ENCODE measurements at regions not wholly inside any gene's neighbourhood (a gene's known extent, or its start where the extent isn't known, plus 50 kb on each side); places are given as distances from the start of the nearest gene placed in this dataset.
"Not testable (repeated sequence)": the region's sequence is repeated elsewhere in the genome, so short reads cannot be mapped to it uniquely, and the experiment has no call there.

DNA sequence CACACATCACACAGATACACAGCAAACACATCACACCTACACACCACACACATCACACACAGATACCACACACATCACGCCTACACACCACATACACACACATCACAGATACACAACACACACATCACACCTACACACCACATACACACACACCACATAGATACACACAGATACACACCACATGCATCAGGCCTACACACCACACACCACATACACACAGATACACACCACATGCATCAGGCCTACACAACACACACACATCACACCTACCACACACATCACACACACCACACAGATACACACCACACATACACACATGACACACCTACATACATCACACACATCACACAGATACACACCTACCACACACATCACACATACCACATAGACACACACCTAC lies 158.8 kb downstream of the NDUFA10 start:
- no peak for DNase-seq (ENCODE audit: low read depth in 2 of 2)

DNA sequence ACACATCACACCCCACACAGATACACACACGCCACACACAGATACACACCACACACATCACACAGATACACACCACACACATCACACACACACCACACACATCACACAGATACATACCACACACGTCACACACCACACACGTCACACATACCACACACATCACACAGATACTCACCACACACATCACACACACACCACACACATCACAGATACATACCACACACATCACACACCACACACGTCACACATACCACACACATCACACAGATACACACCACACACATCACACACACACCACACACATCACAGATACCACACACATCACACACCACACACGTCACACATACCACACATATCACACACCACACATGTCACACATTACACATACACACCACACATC lies 159.3 kb downstream of the NDUFA10 start:
- DNase-seq (ENCODE audit: low read depth in 2 of 2), result not testable (repeated sequence)

DNA sequence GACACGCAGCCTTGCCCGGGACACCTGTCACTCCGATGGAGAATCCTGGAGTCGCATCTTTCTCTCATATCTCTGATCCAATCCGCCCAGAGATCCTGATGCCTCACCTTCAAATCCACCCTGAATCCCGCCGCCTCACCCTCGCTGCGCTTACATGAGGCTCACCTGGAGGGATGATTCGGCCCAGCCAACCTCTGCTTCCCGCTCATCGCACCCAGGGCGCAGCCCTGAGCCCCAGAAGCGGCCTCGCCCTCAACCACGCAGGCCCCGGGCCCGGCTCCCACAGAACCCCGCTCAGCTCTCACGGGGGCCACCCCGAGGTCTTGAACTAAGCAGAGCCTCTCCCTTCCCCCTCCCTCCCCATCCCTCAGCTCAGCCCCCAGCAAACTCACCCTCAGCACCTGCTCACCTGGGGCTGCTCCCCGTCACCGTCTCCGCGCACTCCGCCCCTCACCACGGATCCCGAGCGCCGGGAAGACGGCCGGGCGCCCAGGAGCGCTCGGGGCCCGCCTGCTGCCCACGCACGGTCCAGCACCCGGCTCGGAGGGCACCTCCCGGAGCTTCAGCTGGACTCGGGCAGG lies 160.0 kb downstream of the NDUFA10 start:
- DNase-seq (ENCODE audit: low read depth in 2 of 2), result no peak

DNA sequence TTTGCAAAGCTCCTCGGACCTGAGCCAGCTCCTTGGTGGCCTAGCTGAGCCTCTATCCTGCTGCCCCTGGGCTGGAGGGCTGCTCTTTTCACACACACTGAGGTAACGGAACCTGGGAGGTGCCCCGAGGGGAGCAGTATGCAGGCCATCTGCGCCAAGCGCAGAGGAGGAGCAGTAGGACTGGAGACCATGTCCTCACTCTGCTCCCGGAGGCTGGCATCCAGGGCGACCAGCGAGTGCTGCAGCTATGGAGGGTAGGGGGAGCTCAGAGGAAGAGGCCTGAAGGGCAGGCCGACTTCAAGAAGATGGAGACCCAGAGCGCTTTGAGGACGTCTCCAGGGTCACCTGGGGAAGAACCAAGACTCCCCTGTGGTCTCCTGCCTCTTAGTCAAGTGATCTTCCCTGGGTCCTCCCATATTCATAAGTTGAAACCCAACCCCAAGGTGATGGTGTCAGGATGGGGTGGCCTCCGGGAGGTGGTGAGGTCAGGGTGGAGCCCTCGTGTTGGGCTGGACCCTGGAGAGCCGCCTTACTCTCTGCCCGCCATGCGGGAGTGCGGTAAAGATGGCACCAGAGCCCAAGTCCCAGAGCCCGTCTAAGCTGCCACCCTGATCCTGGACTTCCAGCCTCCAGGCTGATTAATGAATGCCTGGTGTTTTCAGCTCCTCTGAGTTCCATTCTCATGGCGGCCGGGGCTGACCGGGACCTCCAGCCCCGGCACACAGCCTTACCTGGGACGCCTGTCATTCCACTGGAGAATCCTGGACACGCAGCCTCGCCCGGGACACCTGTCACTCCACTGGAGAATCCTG lies 160.7 kb downstream of the NDUFA10 start:
- no peak for DNase-seq (ENCODE audit: low read depth in 2 of 2)

DNA sequence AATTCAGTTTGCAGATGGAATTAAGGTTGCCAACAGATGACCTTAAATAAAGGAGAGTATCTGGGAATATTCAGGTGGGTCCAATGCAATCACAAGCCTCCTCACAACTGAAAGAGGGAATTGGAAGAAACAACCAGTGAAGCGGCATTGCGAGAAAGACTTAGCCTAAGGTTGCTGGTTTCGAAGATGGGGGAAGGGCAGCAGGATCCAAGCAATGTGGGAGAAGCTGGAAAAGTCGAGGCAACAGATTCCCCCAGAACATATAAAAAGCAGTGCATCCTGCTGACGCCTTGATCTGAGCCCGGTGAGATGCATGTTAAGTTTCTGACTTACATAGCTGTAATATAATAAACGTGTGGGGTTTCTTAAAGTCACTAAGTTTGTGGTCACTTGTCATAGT lies 162.5 kb downstream of the NDUFA10 start:
- no peak for DNase-seq (ENCODE audit: low read depth in 2 of 2)

DNA sequence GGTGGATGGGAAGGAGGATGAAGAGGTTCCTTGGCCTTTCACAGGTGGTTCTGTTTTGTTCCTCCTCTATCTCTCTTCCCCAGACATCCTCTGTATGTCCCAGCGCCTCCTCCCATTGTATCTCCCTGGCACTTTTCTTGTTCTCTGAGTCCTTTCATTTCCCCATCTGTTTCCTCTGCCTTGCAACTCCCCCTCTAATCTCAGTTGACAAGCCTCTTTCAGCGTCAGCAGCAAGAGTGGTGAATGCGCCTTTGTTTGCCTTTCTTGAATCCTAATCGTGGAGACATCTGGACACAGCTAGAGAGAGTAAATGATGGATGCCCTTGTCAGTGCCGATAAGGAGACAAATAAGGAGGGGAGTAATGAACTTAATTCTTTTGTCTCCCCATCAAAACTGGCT lies 167.0 kb downstream of the NDUFA10 start:
- DNase-seq (ENCODE audit: low read depth in 2 of 2), result peak in 1 of 2 donors; percentile 38

DNA sequence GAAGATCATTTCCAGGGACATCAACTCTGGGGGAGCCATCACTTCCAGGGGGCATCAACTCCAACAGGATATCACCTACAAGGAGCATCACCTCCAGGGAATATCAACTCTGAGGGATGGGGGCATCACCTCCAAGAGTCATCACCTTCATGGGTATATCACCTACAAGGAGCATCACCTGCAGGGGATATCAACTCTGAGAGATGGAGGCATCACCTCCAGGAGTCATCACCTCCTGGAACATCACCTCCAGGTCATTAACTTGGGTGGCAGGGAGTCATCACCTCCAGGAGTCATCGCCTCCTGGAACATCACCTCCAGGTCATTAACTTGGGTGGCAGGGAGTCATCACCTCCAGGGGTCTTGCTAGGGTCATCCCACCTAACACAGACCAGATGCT lies 167.6 kb downstream of the NDUFA10 start:
- DNase-seq (ENCODE audit: low read depth in 2 of 2), result no peak

DNA sequence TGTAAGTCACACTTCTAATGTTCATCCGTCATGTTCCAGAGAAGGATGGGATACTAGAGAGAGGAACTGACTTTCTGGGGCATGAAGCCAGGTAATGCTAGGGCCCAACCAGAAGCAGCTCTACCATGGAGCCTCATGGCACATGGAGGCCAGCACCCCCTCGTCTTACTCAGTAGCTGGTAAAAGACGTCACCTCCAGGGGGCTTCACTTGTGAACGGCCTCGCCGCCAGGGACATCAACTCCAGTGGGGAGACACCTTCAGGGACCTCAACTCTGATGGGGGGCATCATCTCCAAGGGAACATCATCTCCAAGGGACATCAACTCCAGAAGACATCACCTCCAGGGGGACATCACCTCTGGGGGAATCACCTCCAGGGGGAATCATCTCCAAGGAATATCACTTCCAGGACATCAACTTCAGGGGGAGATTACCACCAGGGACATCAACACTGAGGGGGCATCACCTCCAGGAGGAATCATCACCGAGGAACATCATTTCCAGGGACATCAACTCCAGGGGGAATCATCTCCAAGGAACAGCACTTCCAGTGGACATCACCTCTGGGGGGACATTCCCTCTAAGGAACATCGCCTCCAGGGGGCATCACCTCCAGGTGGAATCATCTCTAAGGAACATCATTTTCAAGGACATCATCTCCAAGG lies 168.4 kb downstream of the NDUFA10 start:
- DNase-seq (ENCODE audit: low read depth in 2 of 2), result no peak

DNA sequence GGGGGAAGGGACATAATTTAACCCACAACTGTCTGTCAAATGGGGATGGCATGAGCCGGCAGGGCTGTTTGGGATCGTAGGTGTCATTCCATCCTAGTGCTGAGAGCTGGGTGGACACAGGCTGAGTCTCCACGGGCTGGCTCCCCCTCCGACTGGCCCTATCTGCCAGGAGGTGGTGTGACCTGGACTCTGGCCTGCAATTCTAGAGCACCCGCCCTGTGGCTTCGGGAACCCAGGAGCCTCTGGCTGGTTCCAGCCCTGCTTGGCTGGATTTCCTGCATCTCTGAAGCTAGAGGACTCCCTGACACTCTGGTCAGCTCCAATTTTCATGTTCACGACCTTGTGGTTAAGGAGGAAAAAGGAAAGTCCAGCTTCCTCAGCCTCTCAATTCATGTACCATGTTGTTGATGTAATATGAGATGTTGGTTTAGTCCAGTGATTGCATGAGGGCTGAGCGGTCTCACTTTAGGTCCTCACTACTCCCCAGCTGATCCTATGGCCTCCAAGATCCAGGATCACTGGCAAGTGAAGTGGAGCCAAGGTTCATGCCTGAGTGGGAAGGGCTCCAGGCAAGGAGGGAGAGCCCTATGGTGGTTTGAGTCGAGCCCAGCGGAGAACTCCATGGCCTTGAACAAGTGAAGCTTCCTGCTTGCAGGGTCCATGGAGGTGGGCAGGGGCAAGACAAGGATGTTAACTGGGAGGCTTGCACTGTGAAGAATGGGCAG lies 169.1 kb downstream of the NDUFA10 start:
- no peak for DNase-seq (ENCODE audit: low read depth in 2 of 2)

DNA sequence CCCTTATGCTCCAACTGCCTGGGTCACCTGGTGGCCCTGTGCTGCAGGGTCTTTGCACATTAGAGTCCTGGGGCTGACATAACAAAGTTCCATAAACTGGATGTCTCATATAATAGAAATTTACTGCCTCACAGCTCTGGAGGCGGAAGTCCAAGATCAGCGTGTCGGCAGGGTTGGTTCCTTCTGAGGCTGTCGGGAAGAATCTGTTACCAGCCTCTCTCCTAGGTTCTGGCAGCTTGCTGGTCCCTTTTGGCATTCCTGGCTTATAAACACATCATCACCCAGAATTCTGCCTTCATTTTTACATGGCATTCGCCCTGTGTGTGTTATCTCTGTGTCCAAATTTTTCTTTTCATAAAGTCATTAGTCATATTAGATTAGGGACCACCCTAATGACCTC lies 170.5 kb downstream of the NDUFA10 start:
- no peak for DNase-seq (ENCODE audit: low read depth in 2 of 2)

DNA sequence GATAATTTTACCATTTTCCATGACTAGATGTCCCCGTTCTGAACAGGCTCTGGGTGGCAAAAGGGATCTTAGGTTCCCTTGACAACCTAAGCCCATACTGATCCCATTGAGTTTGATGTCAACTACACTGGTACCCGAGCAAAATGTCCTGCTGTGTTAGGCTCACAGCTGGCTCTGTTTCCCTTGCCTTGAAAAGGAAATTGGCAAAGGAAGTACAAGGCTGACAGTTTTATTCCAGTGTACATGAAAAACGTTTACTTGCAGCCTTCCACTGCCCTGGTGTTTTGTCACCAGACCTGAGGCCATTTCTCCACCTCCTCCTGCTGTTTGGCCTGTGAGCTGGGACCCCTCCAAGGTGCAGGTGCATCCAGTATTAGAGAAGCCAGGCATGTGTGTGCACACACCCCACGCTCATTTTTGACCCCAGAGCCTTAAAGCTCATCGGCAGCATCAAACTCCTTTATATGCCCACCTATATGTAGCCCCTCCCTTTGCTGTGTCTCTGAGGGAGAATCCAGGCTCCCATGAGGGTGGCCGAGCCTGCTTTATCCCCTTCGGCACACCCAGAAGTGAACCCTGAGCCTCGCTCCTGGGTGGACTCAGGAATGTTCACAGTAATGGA lies 171.3 kb downstream of the NDUFA10 start:
- DNase-seq (ENCODE audit: low read depth in 2 of 2), result peak in 1 of 2 donors; percentile 62

DNA sequence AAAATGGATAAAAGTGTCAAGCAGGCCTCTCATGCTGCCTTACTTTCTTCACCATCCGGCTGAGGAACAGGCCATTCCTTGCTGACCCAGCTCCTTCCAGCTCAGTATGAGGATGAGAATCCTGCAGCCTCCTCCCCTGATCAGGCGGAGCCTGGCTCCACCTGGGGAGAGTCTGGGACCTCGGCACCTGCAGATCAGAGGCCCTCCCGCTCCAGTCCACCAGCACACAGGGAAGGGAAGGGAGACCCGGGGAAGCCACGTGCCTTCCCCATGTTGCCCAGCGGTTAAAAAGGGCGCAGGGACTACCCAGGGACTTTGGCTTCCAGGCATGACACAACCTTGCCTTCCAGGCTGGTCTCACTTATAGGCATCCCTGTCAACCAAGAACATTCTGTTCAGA lies 172.0 kb downstream of the NDUFA10 start:
- no peak for DNase-seq (ENCODE audit: low read depth in 2 of 2)

DNA sequence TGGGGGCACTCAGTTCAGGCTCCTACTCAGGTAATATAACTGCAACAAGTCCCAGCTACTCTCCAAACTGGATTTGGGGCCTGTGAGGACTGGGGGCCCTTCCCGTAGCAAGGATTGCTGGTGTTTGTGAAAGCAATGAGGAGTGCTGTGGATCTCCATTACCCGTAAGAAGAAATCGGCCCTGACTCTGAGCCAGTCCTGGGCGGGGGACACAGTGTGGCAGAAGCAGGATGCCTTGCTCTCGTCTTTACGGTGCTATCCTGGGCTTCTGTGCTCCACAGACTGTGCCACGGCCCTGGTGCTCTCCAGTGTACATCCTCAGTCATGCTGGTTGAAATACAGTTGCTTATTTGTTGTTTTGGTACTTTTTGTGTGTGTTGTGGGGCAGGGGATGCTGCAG lies 172.9 kb downstream of the NDUFA10 start:
- no peak for DNase-seq (ENCODE audit: low read depth in 2 of 2)

DNA sequence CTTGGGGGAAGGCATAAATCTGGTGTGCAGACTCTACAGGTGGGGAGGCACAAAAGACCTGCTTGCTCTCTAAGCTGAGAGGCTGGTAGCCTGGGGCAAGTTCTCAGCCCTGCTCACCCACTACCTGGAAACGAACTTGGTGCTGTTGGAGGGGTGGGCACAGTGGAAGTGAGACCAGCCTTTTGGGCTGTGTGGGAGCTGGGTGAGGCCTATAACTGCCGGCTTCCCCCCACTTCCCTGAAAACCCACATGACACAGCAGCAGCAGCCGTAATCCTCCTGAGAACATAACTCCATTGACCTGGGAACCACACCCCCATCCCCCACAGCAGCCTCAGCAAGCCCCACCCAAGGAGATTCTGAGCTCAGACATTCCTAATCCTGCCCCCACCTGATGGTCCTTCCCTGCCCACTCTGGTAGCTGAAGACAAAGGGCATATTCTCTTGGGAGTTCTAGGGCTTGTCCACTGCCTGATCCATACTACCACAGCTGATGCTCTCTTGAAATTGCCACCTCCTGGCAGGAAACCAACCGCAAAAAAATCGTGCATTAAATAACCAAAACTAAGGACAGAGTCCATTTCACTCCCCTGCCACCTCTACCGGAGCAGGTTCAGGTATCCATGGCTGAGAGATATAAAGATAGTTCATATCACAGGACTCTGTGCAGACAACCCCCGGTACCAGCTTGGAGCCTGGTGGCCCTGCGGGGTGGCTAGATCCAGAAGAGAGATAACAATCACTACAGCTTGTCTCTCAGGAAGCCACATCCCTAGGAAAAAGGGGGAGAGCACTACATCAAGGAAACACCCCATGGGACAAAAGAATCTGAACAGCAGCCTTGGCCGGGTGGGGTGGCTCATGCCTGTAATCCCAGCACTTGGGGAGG lies 178.1 kb downstream of the NDUFA10 start:
- DNase-seq (ENCODE audit: low read depth in 2 of 2), result no peak

DNA sequence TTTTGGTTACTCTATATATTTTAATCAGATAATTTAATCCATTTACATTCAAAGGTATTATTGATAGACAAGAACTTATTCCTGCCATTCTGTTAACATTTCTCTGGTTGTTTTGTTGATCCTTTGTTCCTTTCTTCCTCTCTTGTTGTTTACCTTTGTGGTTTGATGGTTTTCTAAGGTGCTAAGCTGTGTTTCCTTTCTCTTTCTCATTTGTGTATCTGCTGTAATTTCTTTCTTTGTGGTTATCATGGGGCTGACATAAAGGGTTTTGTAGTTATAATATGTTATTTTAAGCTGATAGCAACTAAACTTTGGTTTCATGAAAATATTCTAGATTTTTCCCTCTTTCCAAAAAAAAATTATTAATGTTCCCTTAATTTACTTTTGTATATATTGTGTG lies 179.2 kb downstream of the NDUFA10 start:
- DNase-seq (ENCODE audit: low read depth in 2 of 2), result no peak

DNA sequence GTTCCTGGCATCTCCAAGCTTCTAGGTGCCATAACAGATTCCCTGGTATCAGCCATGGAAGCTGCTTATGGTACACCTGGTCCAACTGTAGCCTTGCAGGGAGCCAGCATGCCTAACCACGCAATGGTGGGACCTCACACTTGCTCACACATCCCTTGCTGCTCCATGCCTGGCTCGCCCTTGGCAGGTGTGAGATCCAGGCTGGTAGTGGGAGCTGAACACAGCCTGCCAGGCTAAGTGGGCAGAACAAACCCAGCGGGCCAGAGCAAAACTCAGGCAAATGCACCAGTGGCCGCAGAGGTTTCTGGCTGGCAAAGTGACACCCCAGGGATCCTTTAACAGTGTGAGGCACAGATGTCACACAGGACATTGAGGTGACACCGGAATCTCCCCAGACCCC lies 185.8 kb downstream of the NDUFA10 start:
- no peak for DNase-seq (ENCODE audit: low read depth in 2 of 2)

DNA sequence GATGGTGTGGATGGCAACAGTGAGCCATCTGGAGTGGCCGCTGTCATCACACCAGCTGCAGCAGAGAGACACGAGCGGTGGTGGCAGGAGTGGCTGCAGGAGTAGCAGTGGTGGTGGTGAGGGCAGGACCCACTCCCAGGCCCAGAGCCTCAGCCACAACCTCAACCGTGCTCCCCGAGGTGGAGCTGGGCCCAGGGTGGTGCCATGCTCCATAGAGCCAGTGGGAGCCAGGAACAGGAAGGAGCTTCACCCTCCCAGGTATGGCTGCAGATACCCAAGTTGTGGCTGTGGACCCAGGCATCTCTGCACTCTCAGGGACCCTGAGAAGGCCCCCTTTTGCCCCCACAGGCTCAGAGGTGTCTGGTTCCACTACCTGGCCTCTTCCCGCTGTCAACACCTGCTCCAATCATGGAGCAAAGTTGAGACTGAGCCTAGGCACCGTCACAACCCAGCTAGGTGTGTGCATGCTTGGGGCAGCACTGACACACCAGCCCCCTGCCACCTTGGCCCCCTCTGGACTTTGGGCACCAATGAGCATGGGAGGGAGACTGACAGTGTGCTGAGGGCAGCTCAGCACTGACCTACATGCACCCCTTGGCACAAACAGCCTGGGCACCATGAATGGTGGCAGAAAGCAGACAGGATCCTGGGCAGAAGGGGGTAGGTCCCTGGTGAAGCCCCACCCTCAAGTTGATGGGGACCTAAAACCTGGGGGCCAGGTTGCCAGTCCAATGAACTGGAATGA lies 188.9 kb downstream of the NDUFA10 start:
- no peak for DNase-seq (ENCODE audit: low read depth in 2 of 2)

DNA sequence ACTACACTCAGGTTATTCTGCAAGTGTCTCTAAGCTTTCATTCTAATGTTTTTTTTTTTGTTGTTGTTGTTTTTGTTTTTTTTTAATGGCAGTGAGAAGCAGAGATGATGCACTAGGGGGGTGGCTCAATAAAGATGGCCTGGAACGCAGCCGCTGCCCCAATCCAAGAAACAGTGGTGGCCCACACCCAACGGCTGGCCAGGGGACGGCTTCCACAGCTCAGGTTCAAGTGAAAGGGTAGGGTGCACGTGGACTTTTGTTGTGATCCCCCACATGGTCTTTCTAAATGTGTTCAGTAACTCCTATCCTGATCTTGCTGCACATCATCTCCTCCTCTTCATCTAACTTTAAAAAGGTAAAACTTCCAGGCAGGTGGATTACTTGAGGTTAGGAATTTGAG lies 190.1 kb downstream of the NDUFA10 start:
- no peak for DNase-seq (ENCODE audit: low read depth in 2 of 2)

DNA sequence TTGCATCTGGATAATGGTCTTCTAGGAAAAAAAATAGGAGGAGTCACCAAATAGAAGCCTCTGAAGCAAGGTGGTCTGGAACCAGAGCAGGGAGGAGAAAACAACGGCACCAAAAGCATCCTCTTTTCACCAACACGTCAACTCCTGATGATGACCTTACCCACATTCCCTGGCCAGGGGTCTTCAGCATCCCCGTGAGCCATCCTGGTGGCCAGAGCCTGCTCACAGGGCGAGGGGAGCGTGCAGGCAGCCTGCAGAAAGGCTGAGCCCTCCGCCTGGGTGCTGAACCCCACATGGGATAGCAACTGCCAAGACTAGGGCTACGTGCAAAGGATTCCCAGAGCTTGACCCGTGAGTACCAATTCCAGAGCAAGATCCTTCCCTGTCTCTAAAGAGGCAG lies 191.0 kb downstream of the NDUFA10 start:
- DNase-seq (ENCODE audit: low read depth in 2 of 2), result no peak
